ENCODE measurements at regions not wholly inside any gene's neighbourhood (a gene's known extent, or its start where the extent isn't known, plus 50 kb on each side); places are given as distances from the start of the nearest gene placed in this dataset.

- DNase-seq (ENCODE audit: low read depth, low spot score) = no peak
- no peaks in the 10 kb centered on the region for H3K27me3 Mint-ChIP-seq (ENCODE audit: low read depth)
- H3K9me3 Mint-ChIP-seq = no peaks in the 10 kb centered on the region
- no peaks in the 10 kb centered on the region for H3K36me3 Mint-ChIP-seq (ENCODE audit: low read depth)
- TF ChIP-seq, protein P1, sequence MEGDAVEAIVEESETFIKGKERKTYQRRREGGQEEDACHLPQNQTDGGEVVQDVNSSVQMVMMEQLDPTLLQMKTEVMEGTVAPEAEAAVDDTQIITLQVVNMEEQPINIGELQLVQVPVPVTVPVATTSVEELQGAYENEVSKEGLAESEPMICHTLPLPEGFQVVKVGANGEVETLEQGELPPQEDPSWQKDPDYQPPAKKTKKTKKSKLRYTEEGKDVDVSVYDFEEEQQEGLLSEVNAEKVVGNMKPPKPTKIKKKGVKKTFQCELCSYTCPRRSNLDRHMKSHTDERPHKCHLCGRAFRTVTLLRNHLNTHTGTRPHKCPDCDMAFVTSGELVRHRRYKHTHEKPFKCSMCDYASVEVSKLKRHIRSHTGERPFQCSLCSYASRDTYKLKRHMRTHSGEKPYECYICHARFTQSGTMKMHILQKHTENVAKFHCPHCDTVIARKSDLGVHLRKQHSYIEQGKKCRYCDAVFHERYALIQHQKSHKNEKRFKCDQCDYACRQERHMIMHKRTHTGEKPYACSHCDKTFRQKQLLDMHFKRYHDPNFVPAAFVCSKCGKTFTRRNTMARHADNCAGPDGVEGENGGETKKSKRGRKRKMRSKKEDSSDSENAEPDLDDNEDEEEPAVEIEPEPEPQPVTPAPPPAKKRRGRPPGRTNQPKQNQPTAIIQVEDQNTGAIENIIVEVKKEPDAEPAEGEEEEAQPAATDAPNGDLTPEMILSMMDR (conservative IDR thresholded peaks at IDR 0.05) = no peak
- no peak overlapping the region for H3K27ac Mint-ChIP-seq (ENCODE audit: unreplicated experiment)
- no peak overlapping the region for H3K4me3 Mint-ChIP-seq
- no peaks in the 10 kb centered on the region for H3K4me1 Mint-ChIP-seq
Observed at GRCh38 chr11:80844110-80844819, 1403.4 kb upstream of the TENM4 start.

GRCh38 chr11:80843266-80843974 is 1402.6 kb upstream of the TENM4 start:
- Mint-ChIP-seq H3K27ac (ENCODE audit: unreplicated experiment) (no peak overlapping the region), H3K9me3 (no peaks in the 10 kb centered on the region), H3K4me3 (no peak overlapping the region), H3K36me3 (ENCODE audit: low read depth) (no peaks in the 10 kb centered on the region), H3K27me3 (ENCODE audit: low read depth) (no peaks in the 10 kb centered on the region), H3K4me1 (no peaks in the 10 kb centered on the region)
- TF ChIP-seq, protein P1 (conservative IDR thresholded peaks at IDR 0.05) = no peak
- no peak for DNase-seq (ENCODE audit: low read depth, low spot score)

DNA sequence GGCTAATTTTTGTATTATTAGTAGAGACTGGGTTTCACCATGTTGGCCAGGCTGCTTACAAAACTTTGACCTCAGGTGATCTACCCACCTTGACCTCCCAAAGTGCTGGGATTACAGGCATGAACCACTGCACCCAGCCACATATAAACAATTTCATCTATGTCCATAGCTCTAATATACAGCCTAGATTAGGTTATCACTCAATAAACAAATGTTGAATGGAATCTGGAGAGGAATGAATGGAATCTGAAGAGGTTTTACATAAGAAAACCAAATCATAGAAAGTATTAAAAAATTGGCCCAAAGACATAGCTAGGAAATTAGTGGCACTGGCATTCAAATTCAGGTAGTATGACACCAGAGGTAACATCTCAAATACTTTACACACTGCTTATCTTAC is 1401.4 kb upstream of the TENM4 start:
- Mint-ChIP-seq H3K36me3 (ENCODE audit: low read depth) (no peaks in the 10 kb centered on the region), H3K27ac (ENCODE audit: unreplicated experiment) (no peak overlapping the region), H3K4me3 (no peak overlapping the region), H3K4me1 (no peaks in the 10 kb centered on the region), H3K27me3 (ENCODE audit: low read depth) (no peaks in the 10 kb centered on the region), H3K9me3 (no peaks in the 10 kb centered on the region)
- TF ChIP-seq, protein P1 (conservative IDR thresholded peaks at IDR 0.05) = no peak
- DNase-seq (ENCODE audit: low read depth, low spot score) = no peak

- DNase-seq (ENCODE audit: low read depth, low spot score) = no peak
- Mint-ChIP-seq H3K27ac (ENCODE audit: unreplicated experiment) (no peak overlapping the region), H3K9me3 (no peaks in the 10 kb centered on the region), H3K4me1 (no peaks in the 10 kb centered on the region), H3K36me3 (ENCODE audit: low read depth) (no peaks in the 10 kb centered on the region), H3K4me3 (no peak overlapping the region), H3K27me3 (ENCODE audit: low read depth) (no peaks in the 10 kb centered on the region)
- TF ChIP-seq, protein P1 (conservative IDR thresholded peaks at IDR 0.05) = no peak
Observed at GRCh38 chr11:80841675-80842074, 1400.8 kb upstream of the TENM4 start.

DNA sequence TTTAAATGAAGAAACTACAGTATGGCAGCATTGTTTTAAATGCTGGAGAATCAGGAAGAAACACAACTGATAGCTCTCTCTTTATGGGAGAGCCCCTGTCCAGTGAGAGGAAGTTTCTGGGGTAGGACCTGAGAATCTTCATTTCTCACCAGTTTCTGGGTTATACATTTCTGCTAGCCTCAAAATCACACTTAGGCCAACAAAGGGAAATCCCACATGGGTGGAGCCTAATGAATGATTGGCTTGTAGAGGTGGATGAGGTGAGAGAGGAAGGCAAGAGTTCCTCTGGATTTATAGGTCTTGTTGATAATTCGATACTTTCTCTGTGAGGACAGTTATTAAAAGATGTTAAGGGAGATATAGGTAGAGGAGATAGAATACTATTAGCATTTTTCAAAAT is 1397.3 kb upstream of the TENM4 start:
- Mint-ChIP-seq H3K4me3 (no peak overlapping the region), H3K9me3 (no peaks in the 10 kb centered on the region), H3K4me1 (no peaks in the 10 kb centered on the region), H3K27ac (ENCODE audit: unreplicated experiment) (no peak overlapping the region), H3K36me3 (ENCODE audit: low read depth) (no peaks in the 10 kb centered on the region), H3K27me3 (ENCODE audit: low read depth) (no peaks in the 10 kb centered on the region)
- TF ChIP-seq, protein P1 (conservative IDR thresholded peaks at IDR 0.05) = no peak
- no peak for DNase-seq (ENCODE audit: low read depth, low spot score)

Data from neural crest cell (in vitro differentiated cells).